Hepatocyte (in vitro differentiated cells): ENCODE measurements at regions not wholly inside any gene's neighbourhood (a gene's known extent, or its start where the extent isn't known, plus 50 kb on each side); places are given as distances from the start of the nearest gene placed in this dataset.
"Not testable (repeated sequence)": the region's sequence is repeated elsewhere in the genome, so short reads cannot be mapped to it uniquely, and the experiment has no call there.

ENCODE experiments used
- DNase-seq: peaks from one replicate; pipeline ENCODE4 v3.0.0-alpha.2; 2016; ENCODE audit warnings: low spot score
- H2AFZ ChIP-seq: fragments of 200-600 bp; sonication (generic); 2 replicates; pipeline ENCODE4 v1.6.0; 2016; ENCODE audit warnings: antibody characterized with exemption, mild to moderate bottlenecking
- H3K27ac ChIP-seq: fragments of 200-600 bp; sonication (generic); 2 replicates; pipeline ENCODE4 v1.5.1; 2016; ENCODE audit warnings: mild to moderate bottlenecking
- H3K27me3 ChIP-seq: fragments of 200-600 bp; sonication (generic); 2 replicates; pipeline ENCODE4 v1.6.1; 2016
- H3K36me3 ChIP-seq: fragments of 200-600 bp; sonication (generic); replicated peaks from 2 replicates; pipeline ENCODE4 v1.5.1; 2016; ENCODE audit warnings: low read depth; ENCODE audit not compliant: insufficient read depth
- H3K4me1 ChIP-seq: fragments of 200-600 bp; sonication (generic); 2 replicates; pipeline ENCODE4 v1.5.1; 2016; ENCODE audit warnings: mild to moderate bottlenecking, moderate library complexity; ENCODE audit not compliant: insufficient read depth
- H3K4me2 ChIP-seq: fragments of 200-600 bp; sonication (generic); 2 replicates; pipeline ENCODE4 v1.6.0; 2016
- H3K4me3 ChIP-seq: fragments of 200-600 bp; sonication (generic); 2 replicates; pipeline ENCODE4 v1.5.1; 2016; ENCODE audit warnings: mild to moderate bottlenecking
- H3K79me2 ChIP-seq: fragments of 200-600 bp; sonication (generic); 2 replicates; pipeline ENCODE4 v1.6.0; 2017; ENCODE audit warnings: mild to moderate bottlenecking
- H3K9me2 ChIP-seq: fragments of 200-600 bp; sonication (generic); replicated peaks from 2 replicates; pipeline ENCODE4 v1.6.0; 2017; ENCODE audit warnings: mild to moderate bottlenecking; ENCODE audit not compliant: insufficient read depth
- H3K9me3 ChIP-seq: fragments of 200-600 bp; sonication (generic); 2 replicates; pipeline ENCODE4 v1.5.1; 2016; ENCODE audit warnings: low read depth, mild to moderate bottlenecking
- H4K20me1 ChIP-seq: fragments of 200-600 bp; sonication (generic); 2 replicates; pipeline ENCODE4 v1.6.0; 2016; ENCODE audit warnings: mild to moderate bottlenecking; ENCODE audit not compliant: insufficient read depth, poor library complexity, severe bottlenecking
- EZH2 ChIP-seq: fragments of 200-600 bp; sonication (generic); IDR thresholded peaks from 2 replicates; pipeline ENCODE4 v1.6.1; 2016; ENCODE audit warnings: antibody characterized with exemption, mild to moderate bottlenecking, borderline replicate concordance
- EZH2phosphoT487 ChIP-seq: fragments of 200-600 bp; sonication (generic); IDR thresholded peaks from one replicate; pipeline ENCODE4 v1.6.1; 2018; ENCODE audit warnings: antibody characterized with exemption, mild to moderate bottlenecking, low read depth, moderate library complexity; ENCODE audit not compliant: unreplicated experiment, severe bottlenecking
- WGBS: methylation state at CpG from one replicate; pipeline ENCODE4 v1.1.6; 2016; ENCODE audit warnings: low lambda C conversion rate; ENCODE audit errors: missing lambda C conversion rate; 5-methylcytosine and 5-hydroxymethylcytosine counted together
- TF ChIP-seq, protein P1 (sequence below): fragments of 200-600 bp; sonication (generic); IDR thresholded peaks from 2 replicates; pipeline ENCODE4 v1.5.1; 2016; ENCODE audit warnings: antibody characterized with exemption, mild to moderate bottlenecking; ENCODE audit not compliant: poor library complexity

DNA sequence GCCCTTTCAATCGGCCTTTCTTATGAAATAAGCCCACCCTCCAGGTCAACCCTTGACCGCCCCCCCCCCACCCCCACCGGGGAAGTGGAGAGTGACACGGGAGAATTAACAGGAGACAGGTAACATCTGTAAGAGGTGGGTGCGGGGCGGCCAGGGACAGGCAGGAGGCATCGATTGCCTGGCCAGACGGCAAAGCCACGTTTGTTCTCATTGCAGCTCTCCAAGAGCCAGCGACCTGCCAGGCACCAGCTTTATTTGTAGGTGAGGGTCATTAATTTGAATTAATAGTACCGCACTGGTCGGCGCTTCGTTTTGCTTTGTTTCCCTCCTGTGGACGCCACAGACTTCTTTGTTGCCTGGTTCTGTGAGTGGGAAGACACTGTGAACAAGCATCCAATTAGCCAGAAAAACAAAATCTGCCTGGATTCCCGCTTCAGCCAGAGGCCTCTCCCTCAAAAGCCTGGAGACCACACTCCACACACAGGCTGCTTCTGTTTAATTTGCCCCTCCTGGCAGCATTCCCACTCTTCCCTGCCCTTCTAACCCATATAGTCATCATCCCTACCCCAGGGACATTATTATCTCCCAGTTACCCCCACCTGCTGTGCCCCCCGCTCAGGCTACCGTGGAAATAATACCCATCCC lies 104.5 kb upstream of the OPCML start:
- DNase-seq = no peak
- 64% methylated on average over 18 of the region's 18 CpGs for WGBS
- no peaks in the 10 kb centered on the region for H3K9me2 ChIP-seq
- no peaks in the 10 kb centered on the region for H3K9me3 ChIP-seq
- H3K36me3 ChIP-seq = no peaks in the 10 kb centered on the region
- no peaks in the 10 kb centered on the region for H3K79me2 ChIP-seq
- H3K4me3 ChIP-seq = no peak overlapping the region
- no peaks in the 10 kb centered on the region for H3K4me1 ChIP-seq
- no peak overlapping the region for H3K27ac ChIP-seq
- H4K20me1 ChIP-seq = no peaks in the 10 kb centered on the region
- no peak overlapping the region for H2AFZ ChIP-seq
- no peaks in the 10 kb centered on the region for H3K27me3 ChIP-seq
- no peak overlapping the region for H3K4me2 ChIP-seq
- TF ChIP-seq, protein P1, sequence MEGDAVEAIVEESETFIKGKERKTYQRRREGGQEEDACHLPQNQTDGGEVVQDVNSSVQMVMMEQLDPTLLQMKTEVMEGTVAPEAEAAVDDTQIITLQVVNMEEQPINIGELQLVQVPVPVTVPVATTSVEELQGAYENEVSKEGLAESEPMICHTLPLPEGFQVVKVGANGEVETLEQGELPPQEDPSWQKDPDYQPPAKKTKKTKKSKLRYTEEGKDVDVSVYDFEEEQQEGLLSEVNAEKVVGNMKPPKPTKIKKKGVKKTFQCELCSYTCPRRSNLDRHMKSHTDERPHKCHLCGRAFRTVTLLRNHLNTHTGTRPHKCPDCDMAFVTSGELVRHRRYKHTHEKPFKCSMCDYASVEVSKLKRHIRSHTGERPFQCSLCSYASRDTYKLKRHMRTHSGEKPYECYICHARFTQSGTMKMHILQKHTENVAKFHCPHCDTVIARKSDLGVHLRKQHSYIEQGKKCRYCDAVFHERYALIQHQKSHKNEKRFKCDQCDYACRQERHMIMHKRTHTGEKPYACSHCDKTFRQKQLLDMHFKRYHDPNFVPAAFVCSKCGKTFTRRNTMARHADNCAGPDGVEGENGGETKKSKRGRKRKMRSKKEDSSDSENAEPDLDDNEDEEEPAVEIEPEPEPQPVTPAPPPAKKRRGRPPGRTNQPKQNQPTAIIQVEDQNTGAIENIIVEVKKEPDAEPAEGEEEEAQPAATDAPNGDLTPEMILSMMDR = no peak

DNA sequence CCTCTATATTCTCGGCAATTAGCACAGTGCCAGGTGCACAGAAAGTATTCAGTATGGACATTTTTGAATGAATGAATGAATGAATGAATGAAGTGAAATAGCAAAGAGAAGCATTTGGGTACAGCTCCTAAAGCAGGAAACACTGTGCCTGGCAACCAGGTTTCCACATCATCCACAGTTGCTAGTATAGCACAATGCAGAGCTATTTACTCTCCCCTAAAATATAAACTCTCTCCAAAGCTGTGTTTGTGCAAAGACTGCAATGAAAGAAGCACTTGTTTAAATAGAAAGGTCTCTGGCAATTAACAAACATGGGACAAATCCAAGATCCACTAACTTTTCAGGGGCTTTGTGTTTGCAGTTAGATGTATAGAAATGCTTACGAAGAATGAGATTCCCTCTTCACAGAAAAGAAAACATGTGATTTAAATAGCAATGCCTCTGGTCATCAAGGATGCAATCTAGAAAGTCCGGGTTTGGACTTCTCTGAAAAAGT lies 103.0 kb upstream of the OPCML start:
- Histone ChIP-seq H3K27me3 (no peaks in the 10 kb centered on the region), H3K36me3 (no peaks in the 10 kb centered on the region), H3K9me3 (no peaks in the 10 kb centered on the region), H3K27ac (no peak overlapping the region), H3K4me3 (no peak overlapping the region), H3K79me2 (no peaks in the 10 kb centered on the region), H4K20me1 (no peaks in the 10 kb centered on the region), H2AFZ (no peak overlapping the region), H3K4me2 (no peak overlapping the region), H3K4me1 (no peaks in the 10 kb centered on the region), H3K9me2 (no peaks in the 10 kb centered on the region)
- DNase-seq = no peak
- TF ChIP-seq EZH2 (no peak), EZH2phosphoT487 (no peak)
- TF ChIP-seq, protein P1 = no peak
- 53% methylated on average over 3 of the region's 3 CpGs for WGBS

DNA sequence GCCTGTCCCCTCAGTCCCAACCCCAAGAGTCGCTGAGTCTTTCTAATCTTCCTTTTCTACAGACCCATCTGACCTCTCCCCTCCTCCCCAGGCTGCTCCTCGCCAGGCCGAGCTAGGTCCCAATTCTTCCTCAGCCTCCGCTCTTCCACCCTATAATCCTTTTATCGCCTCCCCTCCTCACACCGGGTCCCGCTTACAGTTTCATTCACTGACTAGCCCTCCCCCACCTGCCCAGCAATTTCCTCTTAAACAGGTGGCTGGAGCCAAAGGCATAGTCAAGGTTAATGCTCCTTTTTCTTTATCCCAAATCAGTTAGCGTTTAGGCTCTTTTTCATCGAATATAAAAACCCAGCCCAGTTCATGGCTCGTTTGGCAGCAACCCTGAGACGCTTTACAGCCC lies 96.1 kb upstream of the OPCML start:
- H3K4me3 ChIP-seq = not testable (repeated sequence)

DNA sequence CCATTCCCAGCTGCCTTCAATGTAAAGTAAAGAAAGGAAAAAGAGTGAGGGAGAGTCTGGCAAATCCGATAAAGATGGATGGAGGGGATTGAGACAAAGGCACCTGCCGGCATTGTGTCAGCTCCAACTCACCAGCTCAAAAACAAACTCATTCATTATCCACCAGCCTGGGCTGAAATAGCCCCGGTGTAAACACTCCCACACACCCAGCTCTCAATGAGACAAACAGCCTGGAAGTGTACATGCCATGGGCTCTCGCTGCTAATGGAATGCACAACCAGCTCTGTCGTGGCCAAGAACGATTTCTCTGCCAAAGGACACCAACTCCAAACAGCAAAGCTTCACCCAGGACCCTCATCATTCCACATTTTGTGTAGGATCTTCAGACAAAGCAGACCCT lies 89.3 kb upstream of the OPCML start:
- 66% methylated on average over 6 of the region's 6 CpGs for WGBS
- TF ChIP-seq, protein P1 = no peak
- TF ChIP-seq EZH2 = no peak
- no peak for TF ChIP-seq EZH2phosphoT487

More for the DNA sequence above, 96.1 kb upstream of the OPCML start:
- H3K27me3 ChIP-seq, DNase-seq, H3K27ac ChIP-seq, H3K4me2 ChIP-seq, H3K79me2 ChIP-seq, H3K9me3 ChIP-seq, H3K9me2 ChIP-seq, H2AFZ ChIP-seq, H4K20me1 ChIP-seq, H3K4me1 ChIP-seq, H3K36me3 ChIP-seq: not testable (repeated sequence)
- WGBS = 44% methylated on average over 10 of the region's 11 CpGs

More for the DNA sequence above, 89.3 kb upstream of the OPCML start:
- Histone ChIP-seq H4K20me1 (no peaks in the 10 kb centered on the region), H3K4me1 (peaks cover 5% of the 10 kb centered on the region), H3K36me3 (no peaks in the 10 kb centered on the region), H3K27ac (no peak overlapping the region), H3K9me2 (no peaks in the 10 kb centered on the region), H2AFZ (no peak overlapping the region), H3K27me3 (no peaks in the 10 kb centered on the region), H3K4me2 (no peak overlapping the region), H3K4me3 (no peak overlapping the region), H3K79me2 (no peaks in the 10 kb centered on the region), H3K9me3 (no peaks in the 10 kb centered on the region)
- no peak for DNase-seq
